OCI-LY7 (cell line): ENCODE measurements at regions not wholly inside any gene's neighbourhood (a gene's known extent, or its start where the extent isn't known, plus 50 kb on each side); places are given as distances from the start of the nearest gene placed in this dataset.

ENCODE experiments used
- BruUV-seq: library from RNA; stranded (reverse); fragments of 400-500 nt; replicated peaks from 2 replicates; lab custom pipeline; 2021; lab: Mats Ljungman, UMichigan
- CTCF ChIA-PET: fragments of 300-600 bp; sonication (Branson Sonifier 250); formaldehyde crosslinking; loops from one replicate; lab custom pipeline; 2022; ENCODE audit warnings: antibody characterized with exemption; ENCODE audit not compliant: unreplicated experiment; lab: Charles Lee
- POLR2A ChIA-PET: fragments of 300-600 bp; sonication (Branson Sonifier 250); formaldehyde crosslinking; loops from one replicate; lab custom pipeline; 2022; ENCODE audit warnings: antibody characterized with exemption; lab: Charles Lee
- DNase-seq: peaks from one replicate; pipeline ENCODE4 v3.0.0-alpha.2; 2015; ENCODE audit warnings: low spot score
- H2AFZ ChIP-seq: fragments of 200-600 bp; sonication (generic), shearing (Covaris generic); 2 replicates; pipeline ENCODE4 v1.6.1; 2014; ENCODE audit warnings: mild to moderate bottlenecking, antibody characterized with exemption, low read length, moderate library complexity
- H3K27ac ChIP-seq: fragments of 200-600 bp; sonication (generic); 2 replicates; pipeline ENCODE4 v1.5.1; 2014; ENCODE audit warnings: mixed run types, low read depth, mild to moderate bottlenecking, moderate library complexity, low read length, inconsistent platforms; ENCODE audit not compliant: poor library complexity, severe bottlenecking
- H3K36me3 ChIP-seq: fragments of 200-600 bp; sonication (generic); 2 replicates; pipeline ENCODE4 v1.6.1; 2014; ENCODE audit warnings: mild to moderate bottlenecking, antibody characterized with exemption, low read length, moderate library complexity, mixed read lengths; ENCODE audit not compliant: insufficient read depth
- H3K4me1 ChIP-seq: fragments of 200-600 bp; sonication (generic); 2 replicates; pipeline ENCODE4 v1.5.1; 2014; ENCODE audit warnings: mild to moderate bottlenecking, low read length; ENCODE audit not compliant: insufficient read depth, poor library complexity, severe bottlenecking
- H3K4me2 ChIP-seq: fragments of 200-600 bp; sonication (generic); 2 replicates; pipeline ENCODE4 v1.6.1; 2014; ENCODE audit warnings: mild to moderate bottlenecking, low read length
- H3K4me3 ChIP-seq: fragments of 200-600 bp; sonication (generic); 2 replicates; pipeline ENCODE4 v1.5.1; 2014; ENCODE audit warnings: mild to moderate bottlenecking, low read depth, low read length; ENCODE audit not compliant: poor library complexity, severe bottlenecking
- H3K79me2 ChIP-seq: fragments of 200-600 bp; sonication (generic); 2 replicates; pipeline ENCODE4 v1.6.1; 2016; ENCODE audit warnings: low read depth, mild to moderate bottlenecking, low read length, moderate library complexity, mixed read lengths; ENCODE audit not compliant: insufficient read depth
- H3K9me2 ChIP-seq: fragments of 200-600 bp; sonication (generic); 2 replicates; pipeline ENCODE4 v1.6.1; 2016; ENCODE audit warnings: mild to moderate bottlenecking, low read length, mixed read lengths; ENCODE audit not compliant: insufficient read depth
- H3K9me3 ChIP-seq: fragments of 200-600 bp; sonication (generic); 2 replicates; pipeline ENCODE4 v1.6.1; 2014; ENCODE audit warnings: mild to moderate bottlenecking, mixed run types, low read length, mixed read lengths
- H4K20me1 ChIP-seq: fragments of 200-600 bp; sonication (generic); 2 replicates; pipeline ENCODE4 v1.6.1; 2014; ENCODE audit warnings: mild to moderate bottlenecking, antibody characterized with exemption, low read length, moderate library complexity, mixed read lengths; ENCODE audit not compliant: insufficient read depth
- EZH2phosphoT487 ChIP-seq: fragments of 200-600 bp; sonication (generic); IDR thresholded peaks from 2 replicates; pipeline ENCODE4 v1.6.1; 2018; ENCODE audit warnings: low read depth, borderline replicate concordance, mild to moderate bottlenecking, mixed run types, antibody characterized with exemption, low read length, moderate library complexity, mixed read lengths
- intact Hi-C: fragments of 100-400 bp; cut with micrococcal nuclease; formaldehyde crosslinking; loops from one replicate; pipeline ENCODE4 v1.10.0; 2022; ENCODE audit not compliant: unreplicated experiment
- TF ChIP-seq, protein P1 (sequence below): fragments of 200-600 bp; sonication (generic); conservative IDR thresholded peaks from 2 replicates; pipeline ENCODE4 v1.5.1; 2014; ENCODE audit warnings: mild to moderate bottlenecking, antibody characterized with exemption, low read length, moderate library complexity, mixed read lengths

DNA sequence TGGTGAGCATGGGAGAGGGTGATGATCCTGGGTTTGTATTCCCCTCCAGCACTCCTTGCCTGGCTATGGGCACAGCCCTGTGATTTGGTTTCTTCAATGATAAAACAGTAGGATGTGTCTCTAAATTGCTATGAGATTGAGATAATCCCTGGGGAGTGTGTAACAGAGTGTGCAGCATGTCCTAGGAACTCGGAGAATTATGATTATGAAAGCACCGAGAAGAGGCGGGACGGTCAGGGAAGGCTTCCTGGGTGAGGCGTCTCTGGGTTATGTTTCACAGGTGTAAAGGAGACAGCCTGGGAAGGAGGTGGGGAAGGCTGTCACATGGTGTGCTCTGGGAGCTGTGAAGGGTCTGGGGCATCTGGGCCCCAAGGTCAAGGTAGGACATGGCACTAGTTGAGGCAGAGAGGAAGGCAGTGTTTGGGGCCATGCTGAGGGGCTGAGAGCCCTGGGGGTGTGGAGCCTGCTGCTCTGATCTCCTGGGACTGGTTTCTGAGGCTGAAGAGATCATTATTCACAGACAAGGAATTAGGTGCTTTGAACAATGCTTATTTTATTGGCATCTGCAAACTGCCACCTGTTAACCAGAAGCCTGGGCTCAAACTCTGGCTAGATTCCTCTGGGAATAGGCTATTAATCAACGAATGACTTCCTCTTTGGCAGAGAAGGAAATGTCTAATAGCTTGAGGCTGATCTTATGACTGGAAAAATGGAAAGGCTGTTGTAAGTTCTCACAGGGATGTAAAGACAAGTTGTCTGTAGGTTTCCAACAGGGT, 73.8 kb upstream of the IL12B start:
- Histone ChIP-seq H2AFZ (no peak overlapping the region), H3K4me3 (no peak overlapping the region), H3K27ac (no peak overlapping the region), H3K4me2 (no peak overlapping the region), H3K79me2 (no peaks in the 10 kb centered on the region), H3K9me3 (no peaks in the 10 kb centered on the region), H3K4me1 (peaks cover 10% of the 10 kb centered on the region), H4K20me1 (no peaks in the 10 kb centered on the region), H3K9me2 (no peaks in the 10 kb centered on the region), H3K36me3 (no peaks in the 10 kb centered on the region)
- intact Hi-C loops, result no loop called here
- BruUV-seq, result no TSS peak
- no peak for TF ChIP-seq EZH2phosphoT487
- TF ChIP-seq, protein P1, sequence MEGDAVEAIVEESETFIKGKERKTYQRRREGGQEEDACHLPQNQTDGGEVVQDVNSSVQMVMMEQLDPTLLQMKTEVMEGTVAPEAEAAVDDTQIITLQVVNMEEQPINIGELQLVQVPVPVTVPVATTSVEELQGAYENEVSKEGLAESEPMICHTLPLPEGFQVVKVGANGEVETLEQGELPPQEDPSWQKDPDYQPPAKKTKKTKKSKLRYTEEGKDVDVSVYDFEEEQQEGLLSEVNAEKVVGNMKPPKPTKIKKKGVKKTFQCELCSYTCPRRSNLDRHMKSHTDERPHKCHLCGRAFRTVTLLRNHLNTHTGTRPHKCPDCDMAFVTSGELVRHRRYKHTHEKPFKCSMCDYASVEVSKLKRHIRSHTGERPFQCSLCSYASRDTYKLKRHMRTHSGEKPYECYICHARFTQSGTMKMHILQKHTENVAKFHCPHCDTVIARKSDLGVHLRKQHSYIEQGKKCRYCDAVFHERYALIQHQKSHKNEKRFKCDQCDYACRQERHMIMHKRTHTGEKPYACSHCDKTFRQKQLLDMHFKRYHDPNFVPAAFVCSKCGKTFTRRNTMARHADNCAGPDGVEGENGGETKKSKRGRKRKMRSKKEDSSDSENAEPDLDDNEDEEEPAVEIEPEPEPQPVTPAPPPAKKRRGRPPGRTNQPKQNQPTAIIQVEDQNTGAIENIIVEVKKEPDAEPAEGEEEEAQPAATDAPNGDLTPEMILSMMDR, result no peak
- CTCF ChIA-PET, result no interaction called here
- POLR2A ChIA-PET, result interaction anchor here (0.6 to 1.3 kb wide), 2 partner anchors 23 to 247 kb away, joined by 3 to 5 read pairs; no protein-coding TSS in a partner anchor
- no peak for DNase-seq

DNA sequence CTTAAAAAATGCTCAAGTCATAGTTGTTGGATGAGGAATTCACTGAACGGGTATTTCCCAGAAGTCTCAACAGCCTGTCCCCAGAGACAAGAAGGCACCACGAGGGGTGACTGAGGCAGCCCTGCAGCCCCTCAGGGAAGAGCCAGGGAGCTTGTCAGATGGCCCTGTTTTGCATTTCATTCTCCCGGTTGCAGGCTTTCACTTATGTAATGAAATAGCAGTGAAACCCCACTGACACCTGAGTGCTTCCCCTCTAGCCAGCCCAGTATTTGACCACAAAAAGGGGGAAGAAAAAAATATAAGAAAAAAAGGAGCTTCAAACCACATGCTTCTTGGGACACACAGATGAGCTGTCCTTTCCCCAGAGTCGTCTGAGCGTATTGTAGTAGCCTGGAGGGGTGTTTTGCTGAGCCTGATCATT, 75.3 kb upstream of the IL12B start:
- Histone ChIP-seq H3K9me3 (no peaks in the 10 kb centered on the region), H3K79me2 (no peaks in the 10 kb centered on the region), H3K4me3 (no peak overlapping the region), H3K36me3 (no peaks in the 10 kb centered on the region), H4K20me1 (no peaks in the 10 kb centered on the region), H2AFZ (no peak overlapping the region), H3K9me2 (no peaks in the 10 kb centered on the region), H3K4me1 (peaks cover 10% of the 10 kb centered on the region), H3K4me2 (no peak overlapping the region; the same call in 1 of the 2 replicates), H3K27ac (no peak overlapping the region)
- TF ChIP-seq, protein P1, result no peak
- TF ChIP-seq EZH2phosphoT487, result no peak
- peak; percentile 11 for DNase-seq
- ChIA-PET CTCF (no interaction called here), POLR2A (interaction anchor here (0.6 kb wide), 1 partner anchor 142 kb away, joined by 3 read pairs; no protein-coding TSS in a partner anchor)
- no TSS peak for BruUV-seq
- intact Hi-C loops, result no loop called here

DNA sequence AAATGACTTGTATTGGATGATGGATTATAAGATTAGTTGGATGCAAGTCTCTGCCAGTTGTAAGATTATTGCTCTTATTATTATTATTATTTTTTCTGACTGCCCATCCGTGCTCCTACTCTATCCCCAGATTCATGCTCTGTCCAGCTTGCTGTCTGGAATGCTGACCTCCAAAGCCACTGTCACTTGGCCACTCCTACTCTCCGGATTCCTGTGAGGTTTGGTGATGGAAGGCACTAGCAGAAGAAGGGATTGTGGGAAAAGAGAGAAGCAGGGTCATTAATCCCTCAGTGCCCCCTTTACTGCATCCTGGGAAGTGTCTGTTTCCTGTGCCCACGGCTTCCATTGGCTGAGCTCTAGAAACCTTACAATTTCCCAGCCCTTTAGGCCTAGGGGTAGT, 76.3 kb upstream of the IL12B start:
- Histone ChIP-seq H3K36me3 (no peaks in the 10 kb centered on the region), H3K79me2 (no peaks in the 10 kb centered on the region), H3K4me3 (no peak overlapping the region), H3K27ac (no peak overlapping the region), H3K4me2 (no peak overlapping the region), H3K9me2 (no peaks in the 10 kb centered on the region), H2AFZ (no peak overlapping the region), H3K4me1 (peaks cover 10% of the 10 kb centered on the region), H4K20me1 (no peaks in the 10 kb centered on the region), H3K9me3 (no peaks in the 10 kb centered on the region)
- CTCF ChIA-PET, result no interaction called here
- no peak for DNase-seq
- intact Hi-C loops, result no loop called here
- no TSS peak for BruUV-seq
- no peak for TF ChIP-seq EZH2phosphoT487
- TF ChIP-seq, protein P1, result no peak
- POLR2A ChIA-PET, result no interaction called here
